Renal cortical epithelial cell (primary cell): ENCODE measurements at regions not wholly inside any gene's neighbourhood (a gene's known extent, or its start where the extent isn't known, plus 50 kb on each side); places are given as distances from the start of the nearest gene placed in this dataset.

ENCODE experiments used
- DNase-seq: peaks from one replicate; pipeline ENCODE4 v3.0.0-alpha.2; 2011; ENCODE audit warnings: low read depth

DNA sequence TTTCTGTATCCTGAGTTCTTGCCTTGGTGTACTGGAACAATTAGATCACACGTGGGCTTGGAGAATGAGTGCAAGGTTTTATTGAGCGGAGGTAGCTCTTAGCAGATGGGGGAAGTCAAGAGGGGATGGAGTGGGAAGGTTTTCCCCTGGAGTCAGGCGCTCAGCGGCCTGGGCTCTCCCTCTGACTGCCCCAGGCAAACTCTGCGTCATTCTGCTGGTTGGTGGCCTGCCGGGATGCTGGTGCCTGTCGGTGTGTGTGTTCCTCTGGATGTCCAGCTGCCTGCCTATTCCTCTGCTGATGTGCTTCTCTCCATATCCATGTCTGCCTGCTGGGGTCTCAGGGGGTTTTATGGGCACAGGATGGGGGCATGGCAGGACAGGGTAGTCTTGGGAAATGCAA, 111.0 kb downstream of the TRIB2 start:
- no peak for DNase-seq

- DNase-seq, result no peak
Observed at GRCh38 chr2:12828980-12829379, 112.2 kb downstream of the TRIB2 start.

- DNase-seq, result no peak
Observed at GRCh38 chr2:12831016-12831415, 114.3 kb downstream of the TRIB2 start.

- DNase-seq, result no peak
Observed at GRCh38 chr2:12834239-12834638, 117.5 kb downstream of the TRIB2 start.

DNA sequence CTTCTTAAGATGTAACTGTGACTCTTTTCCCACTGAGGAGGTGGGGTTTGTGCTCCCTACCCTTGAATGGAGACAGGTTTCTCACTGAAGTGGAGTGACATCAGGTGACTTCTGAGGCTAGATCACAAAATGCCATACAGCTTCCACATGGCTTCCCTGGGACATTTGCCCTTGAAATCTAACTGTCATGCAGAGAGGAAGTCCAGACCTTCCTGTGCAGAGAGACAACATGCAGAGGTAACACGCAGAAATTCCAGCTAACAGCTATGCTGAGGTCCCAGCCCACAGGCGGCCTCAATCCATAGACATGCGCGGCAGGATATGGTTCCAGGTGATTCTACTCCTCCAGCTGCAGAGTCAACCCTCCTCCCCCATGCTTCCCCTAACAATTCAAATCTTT, 119.0 kb downstream of the TRIB2 start:
- no peak for DNase-seq

- DNase-seq, result no peak
Observed at GRCh38 chr2:12839339-12839738, 122.6 kb downstream of the TRIB2 start.

DNA sequence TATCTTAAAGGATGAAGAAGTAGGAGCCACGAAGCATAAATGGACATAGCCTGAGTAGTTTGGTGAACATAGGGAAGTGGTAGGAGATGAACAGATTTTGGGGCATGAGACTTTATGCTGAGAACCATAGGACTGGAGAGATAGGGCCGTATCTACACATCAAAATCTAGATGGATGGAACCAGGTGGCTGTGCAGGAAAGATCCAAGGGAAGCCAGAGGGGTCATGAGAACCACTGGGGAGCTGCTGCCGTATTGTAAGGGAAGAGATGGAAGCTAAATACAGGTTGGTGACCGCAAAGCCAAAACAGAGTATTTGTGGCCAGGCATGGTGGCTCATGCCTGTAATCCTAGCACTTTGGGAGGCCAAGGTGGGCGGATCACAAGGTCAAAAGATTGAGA, 124.3 kb downstream of the TRIB2 start:
- DNase-seq, result no peak

GRCh38 chr2:12842917-12843316, 126.2 kb downstream of the TRIB2 start:
- no peak for DNase-seq

- no peak for DNase-seq
Observed at GRCh38 chr2:12844511-12844910, 127.8 kb downstream of the TRIB2 start.

GRCh38 chr2:12847694-12848575, 131.2 kb downstream of the TRIB2 start:
- DNase-seq, result no peak

- no peak for DNase-seq
Observed at GRCh38 chr2:12852135-12852534, 135.4 kb downstream of the TRIB2 start.

DNA sequence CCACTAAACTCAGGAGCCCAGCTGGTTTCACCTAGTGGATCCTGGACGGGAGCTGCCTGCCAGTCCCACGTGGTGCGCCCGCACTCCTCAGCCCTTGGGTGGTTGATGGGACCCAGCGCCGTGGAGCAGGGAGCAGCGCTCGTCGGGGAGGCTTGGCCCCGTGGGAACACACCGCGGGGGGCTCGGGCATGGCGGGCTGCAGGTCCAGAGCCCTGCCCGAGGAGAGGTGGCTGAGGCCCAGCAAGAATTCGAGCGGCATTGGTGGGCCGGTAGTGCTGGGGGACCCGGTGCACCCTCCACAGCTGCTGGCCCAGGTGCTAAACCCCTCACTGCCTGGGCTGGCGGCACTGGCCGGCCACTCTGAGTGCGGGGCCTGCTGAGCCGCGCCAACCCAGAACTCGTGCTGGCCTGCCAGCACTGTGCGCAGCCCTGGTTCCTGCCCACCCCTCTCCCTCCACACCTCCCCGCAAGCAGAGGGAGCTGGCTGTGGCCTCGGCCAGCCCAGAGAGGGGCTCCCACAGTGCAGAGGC, 137.3 kb downstream of the TRIB2 start:
- DNase-seq, result no peak

GRCh38 chr2:12855508-12855907, 138.8 kb downstream of the TRIB2 start:
- no peak for DNase-seq

- peak; percentile 63 for DNase-seq
Observed at GRCh38 chr2:12856934-12857601, 140.3 kb downstream of the TRIB2 start.

DNA sequence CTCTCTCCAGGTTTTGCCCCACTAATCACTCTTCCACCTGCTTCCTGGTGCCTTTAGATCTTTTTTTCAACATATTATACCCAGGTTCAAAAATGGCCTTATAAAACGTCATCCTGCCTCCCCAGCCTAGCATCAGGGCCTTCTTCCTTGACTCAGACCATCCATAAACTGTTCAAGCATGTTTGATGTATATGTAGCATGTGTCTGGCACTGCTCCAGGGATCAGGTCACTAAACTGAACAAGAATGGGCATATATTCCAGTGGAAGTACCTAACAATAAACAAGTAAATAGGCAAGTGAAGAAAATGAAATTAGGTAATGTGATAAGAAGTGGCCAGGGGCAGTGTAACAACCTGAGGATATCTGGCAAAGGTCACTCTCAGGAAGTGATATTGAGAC, 141.2 kb downstream of the TRIB2 start:
- DNase-seq, result no peak

- no peak for DNase-seq
Observed at GRCh38 chr2:12858786-12859185, 142.1 kb downstream of the TRIB2 start.

DNA sequence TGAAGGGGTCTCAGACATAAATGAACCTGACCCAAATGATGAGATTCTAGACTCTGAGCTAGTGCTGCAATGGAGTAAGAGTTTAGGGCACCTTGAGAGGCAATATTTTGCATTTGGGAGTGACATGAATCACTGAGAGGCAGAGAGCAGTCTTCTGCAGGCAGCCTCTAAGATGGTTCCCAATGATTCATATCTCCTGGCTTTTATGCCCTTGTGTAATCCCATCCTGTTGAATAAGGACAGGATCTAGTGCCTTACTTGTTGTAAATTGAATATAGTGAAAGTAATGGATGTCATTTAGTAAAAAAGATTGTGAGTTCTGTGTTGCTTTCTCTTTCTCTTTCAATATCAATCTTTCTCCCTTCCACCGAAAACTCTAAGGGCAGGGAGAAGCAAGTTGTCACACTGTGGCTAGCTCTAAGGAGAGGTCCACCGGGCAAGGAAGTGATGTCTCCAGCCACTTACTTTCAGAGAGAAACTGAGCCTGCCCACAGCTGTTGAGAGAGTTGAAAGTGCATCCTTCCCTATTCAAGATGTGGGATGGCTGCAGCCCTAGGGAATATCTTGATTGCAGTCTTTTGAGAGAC, 144.7 kb downstream of the TRIB2 start:
- peak; percentile 29 for DNase-seq

GRCh38 chr2:12862541-12862940, 145.8 kb downstream of the TRIB2 start:
- no peak for DNase-seq

DNA sequence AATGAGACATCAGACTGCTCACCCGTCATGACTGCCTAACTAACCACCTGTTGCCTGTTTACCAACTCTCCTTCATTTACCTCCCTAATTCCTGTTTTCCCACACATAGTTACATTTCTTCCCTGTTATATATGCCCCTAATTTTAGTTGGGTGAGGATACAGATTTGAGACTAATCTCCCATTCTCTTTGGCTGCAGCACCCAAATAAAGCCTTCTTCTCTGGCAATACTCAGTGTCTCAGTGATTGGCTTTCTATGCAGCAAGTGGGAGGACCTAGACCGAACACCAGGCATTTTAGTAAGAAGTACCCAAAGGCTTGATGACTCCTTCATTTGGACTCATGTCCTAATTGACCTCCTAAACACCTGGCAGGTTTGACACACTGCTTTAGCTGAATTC, 147.2 kb downstream of the TRIB2 start:
- DNase-seq, result no peak

DNA sequence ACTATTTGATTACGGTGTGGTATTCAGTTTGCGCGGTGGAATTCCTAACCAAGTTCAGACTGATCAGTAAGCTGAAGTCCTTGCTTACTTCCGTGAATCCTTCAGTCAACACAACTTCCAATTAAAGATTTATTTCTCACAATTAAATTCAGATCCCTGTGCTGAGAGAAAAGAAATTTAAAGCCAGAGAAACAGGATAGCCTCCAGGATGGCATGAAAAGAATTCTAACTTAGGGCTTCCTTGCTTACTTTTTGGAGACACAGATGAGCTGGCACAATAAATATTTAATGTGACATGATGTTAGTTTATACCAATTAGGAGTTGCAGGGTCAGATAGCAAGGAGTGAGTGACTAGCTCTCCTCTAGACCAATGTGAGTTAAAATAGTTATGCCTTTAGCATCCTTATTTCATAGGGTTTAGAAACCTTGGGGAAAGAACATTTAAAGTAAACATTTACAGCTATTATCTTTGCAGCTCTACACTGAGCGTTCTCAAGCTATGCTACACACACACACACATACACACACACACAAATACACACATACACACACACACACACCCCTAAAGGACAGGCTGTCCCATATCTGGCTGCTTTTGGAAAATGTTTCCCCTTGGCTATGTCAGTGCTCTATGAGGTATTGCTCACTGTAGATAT, 151.0 kb downstream of the TRIB2 start:
- DNase-seq, result no peak

GRCh38 chr2:12870692-12871091, 154.0 kb downstream of the TRIB2 start:
- no peak for DNase-seq

DNA sequence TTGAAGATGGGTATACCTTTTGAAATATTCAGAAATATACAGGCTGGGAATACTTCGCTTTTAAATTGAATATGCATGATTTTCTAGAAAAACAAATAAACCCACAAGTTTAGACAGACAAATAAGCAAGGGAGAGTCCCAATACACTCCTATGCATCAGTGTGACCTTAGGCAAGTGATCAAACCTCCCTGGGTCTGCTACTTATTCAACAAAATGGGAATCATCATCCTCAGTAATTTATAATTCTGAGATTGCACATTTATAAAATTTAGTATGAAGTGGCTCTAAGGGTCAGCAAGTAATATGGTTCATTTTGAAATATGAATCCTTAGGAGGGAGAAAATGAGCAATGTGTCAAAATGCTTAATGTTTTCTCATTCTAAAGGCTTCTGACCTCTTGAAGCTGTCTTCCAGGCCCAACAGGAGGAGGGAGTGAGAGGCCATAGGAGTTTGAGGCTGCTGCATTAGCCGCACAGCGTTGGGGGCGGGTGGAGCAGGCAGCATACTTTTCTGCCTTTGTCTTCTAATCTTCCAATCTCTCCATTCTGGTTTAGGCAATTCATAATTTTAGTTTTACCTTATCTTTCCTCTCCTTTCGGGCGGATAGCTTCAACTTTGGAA, 155.1 kb downstream of the TRIB2 start:
- DNase-seq, result no peak
